ENCODE measurements at regions not wholly inside any gene's neighbourhood (a gene's known extent, or its start where the extent isn't known, plus 50 kb on each side); places are given as distances from the start of the nearest gene placed in this dataset.

GRCh38 chr2:19238440-19239060 is 119.9 kb downstream of the OSR1 start:
- intact Hi-C loops (cut with micrococcal nuclease) = no loop called here

- intact Hi-C loops (cut with micrococcal nuclease) = no loop called here
Observed at GRCh38 chr2:19235308-19235707, 123.1 kb downstream of the OSR1 start.

GRCh38 chr2:19232312-19232711 is 126.1 kb downstream of the OSR1 start:
- intact Hi-C loops (cut with micrococcal nuclease) = no loop called here

GRCh38 chr2:19231625-19232024 is 126.8 kb downstream of the OSR1 start:
- intact Hi-C loops (cut with micrococcal nuclease) = no loop called here

GRCh38 chr2:19230626-19231025 is 127.8 kb downstream of the OSR1 start:
- intact Hi-C loops (cut with micrococcal nuclease) = no loop called here

GRCh38 chr2:19228715-19229114 is 129.7 kb downstream of the OSR1 start:
- intact Hi-C loops (cut with micrococcal nuclease) = no loop called here

- intact Hi-C loops (cut with micrococcal nuclease) = no loop called here
Observed at GRCh38 chr2:19228181-19228593, 130.2 kb downstream of the OSR1 start.

- intact Hi-C loops (cut with micrococcal nuclease) = no loop called here
Observed at GRCh38 chr2:19226871-19227270, 131.6 kb downstream of the OSR1 start.

- intact Hi-C loops (cut with micrococcal nuclease) = no loop called here
Observed at GRCh38 chr2:19226386-19226785, 132.0 kb downstream of the OSR1 start.

GRCh38 chr2:19225931-19226330 is 132.5 kb downstream of the OSR1 start:
- intact Hi-C loops (cut with micrococcal nuclease) = no loop called here

- intact Hi-C loops (cut with micrococcal nuclease) = no loop called here
Observed at GRCh38 chr2:19225126-19225525, 133.3 kb downstream of the OSR1 start.

GRCh38 chr2:19224486-19224885 is 133.9 kb downstream of the OSR1 start:
- intact Hi-C loops (cut with micrococcal nuclease) = no loop called here

GRCh38 chr2:19224011-19224410 is 134.4 kb downstream of the OSR1 start:
- intact Hi-C loops (cut with micrococcal nuclease) = no loop called here

- intact Hi-C loops (cut with micrococcal nuclease) = no loop called here
Observed at GRCh38 chr2:19219060-19219459, 139.4 kb downstream of the OSR1 start.

GRCh38 chr2:19218166-19218565 is 140.3 kb downstream of the OSR1 start:
- intact Hi-C loops (cut with micrococcal nuclease) = no loop called here

- intact Hi-C loops (cut with micrococcal nuclease) = no loop called here
Observed at GRCh38 chr2:19216676-19217602, 141.5 kb downstream of the OSR1 start.

GRCh38 chr2:19216238-19216637 is 142.2 kb downstream of the OSR1 start:
- intact Hi-C loops (cut with micrococcal nuclease) = no loop called here

- intact Hi-C loops (cut with micrococcal nuclease) = no loop called here
Observed at GRCh38 chr2:19214682-19215391, 143.6 kb downstream of the OSR1 start.

- intact Hi-C loops (cut with micrococcal nuclease) = no loop called here
Observed at GRCh38 chr2:19209575-19210341, 148.7 kb downstream of the OSR1 start.

- intact Hi-C loops (cut with micrococcal nuclease) = no loop called here
Observed at GRCh38 chr2:19208479-19209199, 149.8 kb downstream of the OSR1 start.

GRCh38 chr2:19207452-19207851 is 151.0 kb downstream of the OSR1 start:
- intact Hi-C loops (cut with micrococcal nuclease) = no loop called here
